Posterior vena cava (tissue), 2 donors: ENCODE measurements at regions not wholly inside any gene's neighbourhood (a gene's known extent, or its start where the extent isn't known, plus 50 kb on each side); places are given as distances from the start of the nearest gene placed in this dataset.
"Not testable (repeated sequence)": the region's sequence is repeated elsewhere in the genome, so short reads cannot be mapped to it uniquely, and the experiment has no call there.

Experiments used
- DNase-seq: peaks from one replicate; pipeline ENCODE4 v3.0.0-alpha.2; 2020; ENCODE audit warnings: low spot score
- intact Hi-C, 2 donors: fragments of 100-400 bp; cut with DNase I; formaldehyde crosslinking; loops; one replicate each; pipeline versions ENCODE4 v1.14.1 to v1.14.2; 2022 to 2023
- donor health status: DM: yes; HTN: yes; CAD: no.
- donor health status: DM: yes; HTN: yes; CAD: no.

- DNase-seq = no peak
These were observed 695.1 kb upstream of the ACVR2A start for GRCh38 chr2:147149575-147150240.

GRCh38 chr2:147147802-147148201 is 697.0 kb upstream of the ACVR2A start:
- no peak for DNase-seq
- intact Hi-C loops = no loop called here

More at GRCh38 chr2:147149575-147150240, 695.1 kb upstream of the ACVR2A start:
- intact Hi-C loops = no loop called here

GRCh38 chr2:147141930-147142329 is 702.9 kb upstream of the ACVR2A start:
- DNase-seq = no peak
- intact Hi-C loops = no loop called here

GRCh38 chr2:147139732-147140131 is 705.1 kb upstream of the ACVR2A start:
- DNase-seq, intact Hi-C loops: not testable (repeated sequence)

GRCh38 chr2:147137711-147138110 is 707.1 kb upstream of the ACVR2A start:
- intact Hi-C loops = no loop called here
- no peak for DNase-seq

- intact Hi-C loops = no loop called here
- no peak for DNase-seq
These were observed 709.5 kb upstream of the ACVR2A start for GRCh38 chr2:147135376-147135775.

- intact Hi-C loops = no loop called here
- no peak for DNase-seq
These were observed 711.4 kb upstream of the ACVR2A start for GRCh38 chr2:147133286-147133908.

- intact Hi-C loops = no loop called here
- DNase-seq = no peak
These were observed 719.7 kb upstream of the ACVR2A start for GRCh38 chr2:147125145-147125544.

GRCh38 chr2:147122944-147123343 is 721.9 kb upstream of the ACVR2A start:
- no peak for DNase-seq
- intact Hi-C loops = no loop called here

GRCh38 chr2:147110962-147111361 is 733.9 kb upstream of the ACVR2A start:
- intact Hi-C loops = no loop called here
- DNase-seq = no peak

GRCh38 chr2:147110317-147110716 is 734.5 kb upstream of the ACVR2A start:
- intact Hi-C loops = no loop called here
- DNase-seq = no peak

- intact Hi-C loops = no loop called here
- no peak for DNase-seq
These were observed 735.5 kb upstream of the ACVR2A start for GRCh38 chr2:147109291-147109690.

GRCh38 chr2:147108548-147108947 is 736.3 kb upstream of the ACVR2A start:
- DNase-seq = no peak
- intact Hi-C loops = no loop called here

GRCh38 chr2:147101941-147102790 is 742.7 kb upstream of the ACVR2A start:
- intact Hi-C loops = no loop called here
- DNase-seq = no peak

GRCh38 chr2:147100406-147101035 is 744.3 kb upstream of the ACVR2A start:
- no peak for DNase-seq
- intact Hi-C loops = no loop called here

- DNase-seq = no peak
- intact Hi-C loops = no loop called here
These were observed 745.0 kb upstream of the ACVR2A start for GRCh38 chr2:147099845-147100244.

GRCh38 chr2:147098940-147099339 is 745.9 kb upstream of the ACVR2A start:
- no peak for DNase-seq
- intact Hi-C loops = no loop called here

GRCh38 chr2:147097747-147098146 is 747.1 kb upstream of the ACVR2A start:
- no peak for DNase-seq
- intact Hi-C loops = no loop called here

- DNase-seq = no peak
- intact Hi-C loops = no loop called here
These were observed 748.2 kb upstream of the ACVR2A start for GRCh38 chr2:147096671-147097070.

- DNase-seq = no peak
- intact Hi-C loops = no loop called here
These were observed 749.5 kb upstream of the ACVR2A start for GRCh38 chr2:147095376-147095775.
